A549 (cell line): ENCODE measurements at regions not wholly inside any gene's neighbourhood (a gene's known extent, or its start where the extent isn't known, plus 50 kb on each side); places are given as distances from the start of the nearest gene placed in this dataset.

Experiments used
- ATAC-seq, 2 experiments: fragments of 200-7000 bp in 1 of 2; fragments of >200 bp in 1 of 2; cut with Nextera tagmentation in 1 of 2; cut with Tn5 transposase in 1 of 2; 3 replicates each; pipeline versions ENCODE4 v1.8.0 to v1.9.1; 2018 to 2020; ENCODE audit warnings: mild to moderate bottlenecking in 1 of 2, moderate library complexity in 1 of 2
- CTCF ChIA-PET: fragments of 300-600 bp; sonication (Branson Sonifier 250); formaldehyde crosslinking; extraction: SDS; loops from one replicate; lab custom pipeline; 2021; ENCODE audit warnings: antibody characterized with exemption, inconsistent platforms; lab: Yijun Ruan, JAX
- POLR2A ChIA-PET: fragments of 350-600 bp; formaldehyde crosslinking; extraction: SDS; loops from one replicate; lab custom pipeline; 2021; ENCODE audit warnings: antibody characterized with exemption, inconsistent platforms; lab: Yijun Ruan, JAX
- DNase-seq, 2 experiments: peaks; one replicate each; pipeline versions ENCODE4 v3.0.0 to v3.0.0-alpha.2; 2011 to 2016; ENCODE audit warnings: low read depth in 1 of 2, low spot score in 1 of 2
- FAIRE-seq: peaks from 2 replicates; lab custom pipeline; 2011; peaks lifted over from hg19 to GRCh38; lab: Jason Lieb, UNC
- H3K27ac ChIP-seq, 2 experiments: fragments of >200 bp; sonication (Bioruptor Twin); formaldehyde crosslinking; 3 replicates each; pipeline ENCODE4 v1.5.1; 2016 to 2017
- H3K4me1 ChIP-seq: fragments of >200 bp; sonication (Bioruptor Twin); formaldehyde crosslinking; 3 replicates; pipeline ENCODE4 v1.6.1; 2016
- H3K4me2 ChIP-seq: fragments of >200 bp; sonication (Bioruptor Twin); formaldehyde crosslinking; 3 replicates; pipeline ENCODE4 v1.6.1; 2016
- H3K4me3 ChIP-seq: fragments of >200 bp; sonication (Bioruptor Twin); formaldehyde crosslinking; 3 replicates; pipeline ENCODE4 v1.5.1; 2016
- H3K9me3 ChIP-seq: fragments of >200 bp; sonication (Bioruptor Twin); formaldehyde crosslinking; 3 replicates; pipeline ENCODE4 v1.6.1; 2016
- CBX2 ChIP-seq: fragments of 200-600 bp; sonication (generic); IDR thresholded peaks from 2 replicates; pipeline ENCODE4 v1.6.1; 2016; ENCODE audit warnings: low read depth, mild to moderate bottlenecking, borderline replicate concordance
- CBX8 ChIP-seq: fragments of 200-600 bp; sonication (generic); IDR thresholded peaks from 2 replicates; pipeline ENCODE4 v1.6.1; 2016
- CEBPB ChIP-seq, 2 experiments: fragments of >200 bp in 1 of 2; sonication (Bioruptor Twin) in 1 of 2; formaldehyde crosslinking in 1 of 2; IDR thresholded peaks; 2 replicates each; pipeline ENCODE4 v1.6.1; 2012 to 2016
- CHD2 ChIP-seq: fragments of 150-350 bp; IDR thresholded peaks from 2 replicates; pipeline ENCODE4 v1.6.1; 2014; ENCODE audit warnings: low read length; ENCODE audit not compliant: partially characterized antibody
- EHF ChIP-seq: fragments of 250-450 bp; sonication (Bioruptor Pico); IDR thresholded peaks from 2 replicates; pipeline ENCODE4 v1.5.0; 2020; ENCODE audit warnings: mild to moderate bottlenecking
- ESRRA ChIP-seq: fragments of 150-350 bp; IDR thresholded peaks from 2 replicates; pipeline ENCODE4 v1.6.1; 2014; ENCODE audit warnings: mild to moderate bottlenecking, low read length, borderline replicate concordance
- FOSL2 ChIP-seq, 2 experiments: fragments of 450-650 bp in 1 of 2; fragments of >200 bp in 1 of 2; sonication (Bioruptor Twin) in 1 of 2; formaldehyde crosslinking; IDR thresholded peaks; 2 replicates each; pipeline versions ENCODE4 v1.5.0 to v1.6.1; 2016 to 2020; ENCODE audit warnings: mild to moderate bottlenecking in 1 of 2, moderate library complexity in 1 of 2
- FOXS1 ChIP-seq: fragments of 250-450 bp; sonication (Bioruptor Pico); IDR thresholded peaks from 2 replicates; pipeline ENCODE4 v1.5.0; 2020; ENCODE audit warnings: mild to moderate bottlenecking, moderate library complexity
- GATA3 ChIP-seq: IDR thresholded peaks from 2 replicates; pipeline ENCODE4 v1.6.1; 2012; ENCODE audit warnings: borderline replicate concordance
- HDAC2 ChIP-seq: fragments of 200-600 bp; sonication (generic); IDR thresholded peaks from 2 replicates; pipeline ENCODE4 v1.6.1; 2016
- HEYL ChIP-seq: fragments of 250-450 bp; sonication (Bioruptor Pico); IDR thresholded peaks from 2 replicates; pipeline ENCODE4 v1.8.0; 2021; ENCODE audit warnings: mild to moderate bottlenecking, moderate library complexity
- HOXA7 ChIP-seq: fragments of 250-450 bp; sonication (Bioruptor Pico); IDR thresholded peaks from 2 replicates; pipeline ENCODE4 v1.5.0; 2020; ENCODE audit warnings: mild to moderate bottlenecking, moderate library complexity
- HOXB5 ChIP-seq: fragments of 250-450 bp; sonication (Bioruptor Pico); IDR thresholded peaks from 2 replicates; pipeline ENCODE4 v1.5.0; 2020; ENCODE audit warnings: mild to moderate bottlenecking, moderate library complexity
- JUN ChIP-seq, 2 experiments: fragments of >200 bp; sonication (Bioruptor Twin); formaldehyde crosslinking; IDR thresholded peaks; 2 replicates in 1 of 2; 3 replicates in 1 of 2; pipeline ENCODE4 v1.6.1; 2016 to 2017
- JUNB ChIP-seq: fragments of >200 bp; sonication (Bioruptor Twin); formaldehyde crosslinking; IDR thresholded peaks from 2 replicates; pipeline ENCODE4 v1.6.1; 2016
- KDM1A ChIP-seq: fragments of 200-600 bp; sonication (generic); IDR thresholded peaks from 2 replicates; pipeline ENCODE4 v1.6.1; 2016; ENCODE audit warnings: low read depth, mild to moderate bottlenecking
- MAFK ChIP-seq: fragments of 450-650 bp; IDR thresholded peaks from 2 replicates; pipeline ENCODE4 v1.6.1; 2014; ENCODE audit not compliant: partially characterized antibody
- MAX ChIP-seq: IDR thresholded peaks from 2 replicates; pipeline ENCODE4 v1.6.1; 2012
- POLR2A ChIP-seq: IDR thresholded peaks from 2 replicates; pipeline ENCODE4 v1.6.1; 2012; ENCODE audit warnings: mild to moderate bottlenecking, low read length
- RARB ChIP-seq: fragments of 250-450 bp; sonication (Bioruptor Pico); IDR thresholded peaks from 2 replicates; pipeline ENCODE4 v1.8.0; 2021; ENCODE audit warnings: mild to moderate bottlenecking, moderate library complexity
- RCOR1 ChIP-seq: fragments of 150-350 bp; IDR thresholded peaks from 2 replicates; pipeline ENCODE4 v1.6.1; 2014; ENCODE audit warnings: antibody characterized with exemption, low read length, low read depth
- RFX5 ChIP-seq: fragments of 450-650 bp; IDR thresholded peaks from 2 replicates; pipeline ENCODE4 v1.7.1; 2014; ENCODE audit warnings: antibody characterized with exemption, mild to moderate bottlenecking, moderate library complexity
- RNF2 ChIP-seq: fragments of 200-600 bp; sonication (generic); IDR thresholded peaks from 2 replicates; pipeline ENCODE4 v1.6.1; 2016; ENCODE audit warnings: low read depth, mild to moderate bottlenecking, antibody characterized with exemption, moderate library complexity, borderline replicate concordance
- TP53 ChIP-seq: fragments of 250-450 bp; sonication (Bioruptor Pico); IDR thresholded peaks from 2 replicates; pipeline ENCODE4 v1.5.0; 2021; ENCODE audit warnings: mild to moderate bottlenecking, moderate library complexity
- USF2 ChIP-seq: fragments of 450-650 bp; IDR thresholded peaks from 2 replicates; pipeline ENCODE4 v1.6.1; 2014; ENCODE audit warnings: antibody characterized with exemption
- ZC3H11A ChIP-seq: fragments of 450-650 bp; IDR thresholded peaks from 2 replicates; pipeline ENCODE4 v1.6.1; 2014; ENCODE audit warnings: antibody characterized with exemption, mild to moderate bottlenecking
- ZNF302 ChIP-seq: fragments of 250-450 bp; sonication (Bioruptor Pico); IDR thresholded peaks from 2 replicates; pipeline ENCODE4 v1.9.0; 2021; ENCODE audit warnings: inconsistent platforms, mild to moderate bottlenecking, moderate library complexity
- WGBS: methylation state at CpG from one replicate; pipeline ENCODE4 v1.1.6; 2017; ENCODE audit errors: missing lambda C conversion rate; 5-methylcytosine and 5-hydroxymethylcytosine counted together
- TF ChIP-seq, protein P1 (sequence below): fragments of >200 bp; sonication (Bioruptor Twin); formaldehyde crosslinking; IDR thresholded peaks from 3 replicates; pipeline ENCODE4 v1.6.1; 2016
- TF ChIP-seq, protein P2 (sequence below): fragments of >200 bp; sonication (Bioruptor Twin); formaldehyde crosslinking; IDR thresholded peaks from 3 replicates; pipeline ENCODE4 v1.5.1; 2016

GRCh38 chr2:76296438-76296837 is 585.7 kb upstream of the GCFC2 start (continued):
- TF ChIP-seq, protein P1, sequence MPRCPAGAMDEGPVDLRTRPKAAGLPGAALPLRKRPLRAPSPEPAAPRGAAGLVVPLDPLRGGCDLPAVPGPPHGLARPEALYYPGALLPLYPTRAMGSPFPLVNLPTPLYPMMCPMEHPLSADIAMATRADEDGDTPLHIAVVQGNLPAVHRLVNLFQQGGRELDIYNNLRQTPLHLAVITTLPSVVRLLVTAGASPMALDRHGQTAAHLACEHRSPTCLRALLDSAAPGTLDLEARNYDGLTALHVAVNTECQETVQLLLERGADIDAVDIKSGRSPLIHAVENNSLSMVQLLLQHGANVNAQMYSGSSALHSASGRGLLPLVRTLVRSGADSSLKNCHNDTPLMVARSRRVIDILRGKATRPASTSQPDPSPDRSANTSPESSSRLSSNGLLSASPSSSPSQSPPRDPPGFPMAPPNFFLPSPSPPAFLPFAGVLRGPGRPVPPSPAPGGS = no peak
- TF ChIP-seq POLR2A = no peak
- no peak for TF ChIP-seq KDM1A
- no peak for TF ChIP-seq MAX
- TF ChIP-seq RFX5 = no peak
- no peak for TF ChIP-seq RARB (CRISPR knock-in tag)

DNA sequence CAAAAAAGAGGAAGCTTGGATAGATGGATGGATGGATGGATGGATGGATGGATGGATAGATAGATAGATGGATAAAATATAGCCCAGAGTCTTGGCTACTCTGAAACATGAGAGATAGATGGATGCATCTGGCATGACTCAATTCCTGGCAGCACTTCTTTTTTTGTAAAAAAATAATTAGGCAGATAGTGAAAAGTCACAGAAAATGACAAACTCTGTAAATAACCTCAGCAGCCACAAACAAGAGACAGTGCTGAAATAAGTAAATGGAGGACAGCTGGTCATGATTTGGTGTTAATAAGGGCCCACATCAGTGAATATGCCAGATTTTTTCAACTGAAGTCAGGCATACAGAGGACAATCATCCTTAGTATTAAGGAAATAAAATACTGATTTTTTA is 585.0 kb upstream of the GCFC2 start:
- no peaks in the 10 kb centered on the region for H3K4me1 ChIP-seq
- ATAC-seq (no peak), FAIRE-seq (no peak), DNase-seq (no peak)
- ChIA-PET POLR2A (no interaction called here), CTCF (no interaction called here)
- no peak overlapping the region for H3K27ac ChIP-seq
- H3K4me2 ChIP-seq = no peak overlapping the region
- H3K4me3 ChIP-seq = no peak overlapping the region
- TF ChIP-seq CEBPB (IDR thresholded peaks at IDR 0.05) = no peak
- TF ChIP-seq GATA3 = no peak
- no peak for TF ChIP-seq MAFK
- no peak for TF ChIP-seq JUN (IDR thresholded peaks at IDR 0.05)
- no peak for TF ChIP-seq ZNF302 (CRISPR knock-in tag)
- TF ChIP-seq TP53 = no peak
- no peak for TF ChIP-seq ESRRA
- TF ChIP-seq HDAC2 = no peak
- no peak for TF ChIP-seq JUNB
- TF ChIP-seq CBX8 = no peak
- TF ChIP-seq EHF (CRISPR knock-in tag) = no peak
- no peak for TF ChIP-seq HOXB5 (CRISPR knock-in tag)
- no peak for TF ChIP-seq CHD2
- TF ChIP-seq RNF2 = no peak
- TF ChIP-seq CBX2 = no peak
- no peak for TF ChIP-seq HOXA7 (CRISPR knock-in tag)
- TF ChIP-seq FOSL2 (IDR thresholded peaks at IDR 0.05) = no peak
- TF ChIP-seq FOSL2 (CRISPR knock-in tag; IDR thresholded peaks at IDR 0.05) = no peak
- TF ChIP-seq FOXS1 (CRISPR knock-in tag) = no peak
- TF ChIP-seq, protein P1 = no peak
- H3K9me3 ChIP-seq = peaks cover 3% of the 10 kb centered on the region; the same call in 1 of the 3 replicates

DNA sequence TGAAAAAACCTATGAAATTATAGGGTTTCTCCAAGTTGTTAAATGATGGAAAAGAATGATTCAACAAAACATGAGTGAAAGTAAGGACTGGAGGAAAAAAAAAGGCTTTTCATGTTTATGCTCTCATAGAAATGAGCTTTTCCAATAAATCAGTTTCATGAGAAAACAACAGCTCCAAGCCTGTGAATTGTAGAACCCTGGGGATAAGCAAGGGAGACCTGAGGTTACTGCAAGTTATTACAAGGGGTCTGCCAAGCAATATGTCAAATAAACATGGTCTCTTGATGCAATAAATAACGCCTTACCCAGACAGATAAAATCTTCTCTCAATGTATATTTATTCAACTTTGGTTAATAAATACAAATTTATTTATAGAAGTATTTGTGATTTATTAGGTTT is 577.9 kb upstream of the GCFC2 start:
- Histone ChIP-seq H3K4me1 (no peaks in the 10 kb centered on the region), H3K4me3 (no peak overlapping the region)
- DNase-seq (no peak), FAIRE-seq (no peak)
- POLR2A ChIA-PET = no interaction called here
- 12% methylated on average over 1 of the region's 1 CpG for WGBS
- CTCF ChIA-PET = no interaction called here
- no peak for TF ChIP-seq HDAC2
- TF ChIP-seq HEYL (CRISPR knock-in tag) = no peak
- TF ChIP-seq POLR2A = no peak
- TF ChIP-seq EHF (CRISPR knock-in tag) = no peak
- no peak for TF ChIP-seq RNF2
- TF ChIP-seq, protein P2, sequence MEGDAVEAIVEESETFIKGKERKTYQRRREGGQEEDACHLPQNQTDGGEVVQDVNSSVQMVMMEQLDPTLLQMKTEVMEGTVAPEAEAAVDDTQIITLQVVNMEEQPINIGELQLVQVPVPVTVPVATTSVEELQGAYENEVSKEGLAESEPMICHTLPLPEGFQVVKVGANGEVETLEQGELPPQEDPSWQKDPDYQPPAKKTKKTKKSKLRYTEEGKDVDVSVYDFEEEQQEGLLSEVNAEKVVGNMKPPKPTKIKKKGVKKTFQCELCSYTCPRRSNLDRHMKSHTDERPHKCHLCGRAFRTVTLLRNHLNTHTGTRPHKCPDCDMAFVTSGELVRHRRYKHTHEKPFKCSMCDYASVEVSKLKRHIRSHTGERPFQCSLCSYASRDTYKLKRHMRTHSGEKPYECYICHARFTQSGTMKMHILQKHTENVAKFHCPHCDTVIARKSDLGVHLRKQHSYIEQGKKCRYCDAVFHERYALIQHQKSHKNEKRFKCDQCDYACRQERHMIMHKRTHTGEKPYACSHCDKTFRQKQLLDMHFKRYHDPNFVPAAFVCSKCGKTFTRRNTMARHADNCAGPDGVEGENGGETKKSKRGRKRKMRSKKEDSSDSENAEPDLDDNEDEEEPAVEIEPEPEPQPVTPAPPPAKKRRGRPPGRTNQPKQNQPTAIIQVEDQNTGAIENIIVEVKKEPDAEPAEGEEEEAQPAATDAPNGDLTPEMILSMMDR = no peak
- no peak for TF ChIP-seq ZC3H11A
- TF ChIP-seq RCOR1 = no peak
- no peak for TF ChIP-seq USF2
- no peak for TF ChIP-seq FOXS1 (CRISPR knock-in tag)
- TF ChIP-seq, all 56 proteins: peak for 0
- Histone ChIP-seq H3K9me3 (peaks cover 7% of the 10 kb centered on the region; the same call in 2 of the 3 replicates), H3K4me2 (no peak overlapping the region), H3K27ac (no peak overlapping the region)
- ATAC-seq = no peak
